NCI-H526 (cell line): ENCODE measurements at regions not wholly inside any gene's neighbourhood (a gene's known extent, or its start where the extent isn't known, plus 50 kb on each side); places are given as distances from the start of the nearest gene placed in this dataset.
"Not testable (repeated sequence)": the region's sequence is repeated elsewhere in the genome, so short reads cannot be mapped to it uniquely, and the experiment has no call there.

ENCODE experiments used
- DNase-seq, 2 experiments: peaks; one replicate each; lab custom pipeline; 2025; lab: John Stamatoyannopoulos, UW

GRCh38 chr4:60897415-60897814 lies 302.7 kb upstream of the ADGRL3 start:
- no peak for DNase-seq

- no peak for DNase-seq
Observed at GRCh38 chr4:60905162-60905561, 295.0 kb upstream of the ADGRL3 start.

GRCh38 chr4:60911127-60911526 lies 289.0 kb upstream of the ADGRL3 start:
- DNase-seq = no peak

GRCh38 chr4:60913002-60913401 lies 287.1 kb upstream of the ADGRL3 start:
- DNase-seq = no peak

GRCh38 chr4:60913671-60914070 lies 286.5 kb upstream of the ADGRL3 start:
- DNase-seq = no peak

- DNase-seq = not testable (repeated sequence)
Observed at GRCh38 chr4:60921735-60922134, 278.4 kb upstream of the ADGRL3 start.

GRCh38 chr4:60923075-60923474 lies 277.1 kb upstream of the ADGRL3 start:
- DNase-seq = no peak

GRCh38 chr4:60926624-60927023 lies 273.5 kb upstream of the ADGRL3 start:
- DNase-seq = no peak

- no peak for DNase-seq
Observed at GRCh38 chr4:60930866-60931265, 269.3 kb upstream of the ADGRL3 start.

- DNase-seq = no peak
Observed at GRCh38 chr4:60934566-60935295, 265.4 kb upstream of the ADGRL3 start.

GRCh38 chr4:60938181-60938580 lies 261.9 kb upstream of the ADGRL3 start:
- DNase-seq = no peak

- no peak for DNase-seq
Observed at GRCh38 chr4:60938621-60939020, 261.5 kb upstream of the ADGRL3 start.

- DNase-seq = no peak
Observed at GRCh38 chr4:60944060-60944459, 256.1 kb upstream of the ADGRL3 start.

- DNase-seq = no peak
Observed at GRCh38 chr4:60945641-60946040, 254.5 kb upstream of the ADGRL3 start.

- DNase-seq = no peak
Observed at GRCh38 chr4:60948008-60948407, 252.1 kb upstream of the ADGRL3 start.

- no peak for DNase-seq
Observed at GRCh38 chr4:60952921-60953320, 247.2 kb upstream of the ADGRL3 start.

- no peak for DNase-seq
Observed at GRCh38 chr4:60953826-60954225, 246.3 kb upstream of the ADGRL3 start.

- peak in 1 of 2 experiments; percentile 16 for DNase-seq
Observed at GRCh38 chr4:60962286-60962685, 237.8 kb upstream of the ADGRL3 start.

GRCh38 chr4:60981534-60981933 lies 218.6 kb upstream of the ADGRL3 start:
- no peak for DNase-seq

GRCh38 chr4:60989141-60989540 lies 211.0 kb upstream of the ADGRL3 start:
- no peak for DNase-seq

- DNase-seq = no peak
Observed at GRCh38 chr4:60992037-60992436, 208.1 kb upstream of the ADGRL3 start.

- no peak for DNase-seq
Observed at GRCh38 chr4:61003301-61003700, 196.8 kb upstream of the ADGRL3 start.

GRCh38 chr4:61004651-61005170 lies 195.4 kb upstream of the ADGRL3 start:
- DNase-seq = no peak

- DNase-seq = no peak
Observed at GRCh38 chr4:61011051-61011450, 189.1 kb upstream of the ADGRL3 start.
